ENCODE measurements at regions not wholly inside any gene's neighbourhood (a gene's known extent, or its start where the extent isn't known, plus 50 kb on each side); places are given as distances from the start of the nearest gene placed in this dataset.

- no peaks in the 10 kb centered on the region for H3K27me3 Mint-ChIP-seq
- no peak for ATAC-seq
- no peak for TF ChIP-seq CTCF (IDR thresholded peaks at IDR 0.05)
- intact Hi-C loops (cut with micrococcal nuclease) = no loop called here
- H3K27ac Mint-ChIP-seq = no peak overlapping the region
- ChIA-PET CTCF (no interaction called here), POLR2A (no interaction called here)
- H3K4me3 Mint-ChIP-seq = no peak overlapping the region
- no peaks in the 10 kb centered on the region for H3K4me1 Mint-ChIP-seq (ENCODE audit: low read depth)
- no peak for DNase-seq
- H3K9me3 Mint-ChIP-seq = peaks cover 5% of the 10 kb centered on the region
- no peaks in the 10 kb centered on the region for H3K36me3 Mint-ChIP-seq (ENCODE audit: low read depth)
Observed at GRCh38 chr5:116841734-116842133, 267.1 kb upstream of the SEMA6A start.

GRCh38 chr5:116838011-116838536 lies 263.5 kb upstream of the SEMA6A start:
- no peak overlapping the region for H3K27ac Mint-ChIP-seq
- no peak for TF ChIP-seq CTCF (IDR thresholded peaks at IDR 0.05)
- peaks cover 2% of the 10 kb centered on the region for H3K9me3 Mint-ChIP-seq
- intact Hi-C loops (cut with micrococcal nuclease) = no loop called here
- DNase-seq (no peak), ATAC-seq (no peak)
- ChIA-PET CTCF (no interaction called here), POLR2A (no interaction called here)
- H3K4me1 Mint-ChIP-seq (ENCODE audit: low read depth) = no peaks in the 10 kb centered on the region
- H3K4me3 Mint-ChIP-seq = no peak overlapping the region
- no peaks in the 10 kb centered on the region for H3K36me3 Mint-ChIP-seq (ENCODE audit: low read depth)
- H3K27me3 Mint-ChIP-seq = no peaks in the 10 kb centered on the region

- intact Hi-C loops (cut with micrococcal nuclease) = no loop called here
- no peak overlapping the region for H3K27ac Mint-ChIP-seq
- CTCF ChIA-PET = no interaction called here
- no peaks in the 10 kb centered on the region for H3K4me1 Mint-ChIP-seq (ENCODE audit: low read depth)
- POLR2A ChIA-PET = interaction anchor here (0.6 kb wide), 1 partner anchor 693 kb away, joined by 4 read pairs; no protein-coding TSS in a partner anchor
- TF ChIP-seq CTCF (IDR thresholded peaks at IDR 0.05) = no peak
- no peak overlapping the region for H3K4me3 Mint-ChIP-seq
- no peaks in the 10 kb centered on the region for H3K27me3 Mint-ChIP-seq
- ATAC-seq (no peak), DNase-seq (no peak)
- no peaks in the 10 kb centered on the region for H3K9me3 Mint-ChIP-seq
- no peaks in the 10 kb centered on the region for H3K36me3 Mint-ChIP-seq (ENCODE audit: low read depth)
Observed at GRCh38 chr5:116834796-116835515, 260.3 kb upstream of the SEMA6A start.

- Mint-ChIP-seq H3K36me3 (ENCODE audit: low read depth) (no peaks in the 10 kb centered on the region), H3K9me3 (no peaks in the 10 kb centered on the region), H3K4me3 (no peak overlapping the region), H3K4me1 (ENCODE audit: low read depth) (no peaks in the 10 kb centered on the region), H3K27ac (no peak overlapping the region), H3K27me3 (no peaks in the 10 kb centered on the region)
- ChIA-PET CTCF (no interaction called here), POLR2A (no interaction called here)
- ATAC-seq (no peak), DNase-seq (no peak)
- intact Hi-C loops (cut with micrococcal nuclease) = no loop called here
- TF ChIP-seq CTCF (IDR thresholded peaks at IDR 0.05) = no peak
Observed at GRCh38 chr5:116830079-116830478, 255.5 kb upstream of the SEMA6A start.

- Mint-ChIP-seq H3K4me1 (ENCODE audit: low read depth) (no peaks in the 10 kb centered on the region), H3K36me3 (ENCODE audit: low read depth) (no peaks in the 10 kb centered on the region), H3K4me3 (no peak overlapping the region), H3K27ac (no peak overlapping the region), H3K9me3 (no peaks in the 10 kb centered on the region), H3K27me3 (no peaks in the 10 kb centered on the region)
- DNase-seq = no peak
- TF ChIP-seq CTCF (IDR thresholded peaks at IDR 0.05) = no peak
- ATAC-seq = no peak
- intact Hi-C loops (cut with micrococcal nuclease) = no loop called here
- ChIA-PET CTCF (no interaction called here), POLR2A (no interaction called here)
Observed at GRCh38 chr5:116827078-116827477, 252.5 kb upstream of the SEMA6A start.
